Mammary epithelial cell (primary cell): ENCODE measurements at regions not wholly inside any gene's neighbourhood (a gene's known extent, or its start where the extent isn't known, plus 50 kb on each side); places are given as distances from the start of the nearest gene placed in this dataset.

Experiments
- EZH2 ChIP-seq: IDR thresholded peaks from 2 replicates; pipeline ENCODE4 v1.6.1; 2012; ENCODE audit warnings: low read length, inconsistent platforms, borderline replicate concordance
- TF ChIP-seq, protein P1 (sequence below), 2 donors: IDR thresholded peaks in 1 of 2; conservative IDR thresholded peaks in 1 of 2; 2 replicates each; pipeline ENCODE4 v1.5.1; 2011 to 2012; ENCODE audit warnings: inconsistent platforms in 2 of 2, low read length in 2 of 2, mild to moderate bottlenecking in 2 of 2, control low read depth in 1 of 2, low read depth in 1 of 2; ENCODE audit not compliant: insufficient read depth in 1 of 2; ENCODE audit errors: extremely low read depth in 1 of 2

DNA sequence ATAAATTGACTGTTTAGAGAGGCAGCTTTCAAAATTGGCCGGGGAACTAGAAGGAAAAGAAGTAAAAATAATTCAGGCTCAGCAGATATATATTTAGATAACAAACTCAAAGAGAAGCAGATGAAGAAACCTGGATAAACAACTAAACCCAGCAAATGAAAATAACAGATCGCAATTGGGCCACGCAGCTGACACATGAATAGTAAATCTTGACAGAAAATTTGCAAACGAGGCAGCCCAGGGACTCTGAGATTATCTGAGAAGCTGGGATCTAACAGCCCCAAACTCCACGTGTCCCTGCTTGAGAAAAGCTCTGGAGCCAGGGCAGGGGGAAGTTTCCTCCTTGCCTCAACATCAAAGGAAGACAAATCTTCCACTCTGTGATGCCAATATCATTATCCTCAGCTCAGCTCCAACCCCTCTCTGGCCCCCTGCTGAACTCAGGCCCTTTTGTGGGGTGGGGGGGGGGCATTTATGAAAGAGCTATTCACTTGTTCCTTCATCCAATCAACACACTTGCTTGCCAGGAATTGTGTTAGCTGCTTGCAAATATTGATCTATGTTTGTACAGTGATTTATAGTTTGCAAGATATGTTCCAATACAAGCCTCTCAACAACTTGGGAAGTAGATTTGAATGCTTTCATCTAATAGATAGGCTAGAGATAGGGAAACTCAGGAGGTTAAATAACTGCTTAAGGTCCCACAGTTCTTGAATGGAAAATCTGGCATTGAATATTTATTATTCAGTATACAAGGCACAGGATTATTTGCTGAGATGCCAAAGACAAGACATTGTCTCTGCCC is 72.5 kb upstream of the C11orf87 start:
- TF ChIP-seq, protein P1, sequence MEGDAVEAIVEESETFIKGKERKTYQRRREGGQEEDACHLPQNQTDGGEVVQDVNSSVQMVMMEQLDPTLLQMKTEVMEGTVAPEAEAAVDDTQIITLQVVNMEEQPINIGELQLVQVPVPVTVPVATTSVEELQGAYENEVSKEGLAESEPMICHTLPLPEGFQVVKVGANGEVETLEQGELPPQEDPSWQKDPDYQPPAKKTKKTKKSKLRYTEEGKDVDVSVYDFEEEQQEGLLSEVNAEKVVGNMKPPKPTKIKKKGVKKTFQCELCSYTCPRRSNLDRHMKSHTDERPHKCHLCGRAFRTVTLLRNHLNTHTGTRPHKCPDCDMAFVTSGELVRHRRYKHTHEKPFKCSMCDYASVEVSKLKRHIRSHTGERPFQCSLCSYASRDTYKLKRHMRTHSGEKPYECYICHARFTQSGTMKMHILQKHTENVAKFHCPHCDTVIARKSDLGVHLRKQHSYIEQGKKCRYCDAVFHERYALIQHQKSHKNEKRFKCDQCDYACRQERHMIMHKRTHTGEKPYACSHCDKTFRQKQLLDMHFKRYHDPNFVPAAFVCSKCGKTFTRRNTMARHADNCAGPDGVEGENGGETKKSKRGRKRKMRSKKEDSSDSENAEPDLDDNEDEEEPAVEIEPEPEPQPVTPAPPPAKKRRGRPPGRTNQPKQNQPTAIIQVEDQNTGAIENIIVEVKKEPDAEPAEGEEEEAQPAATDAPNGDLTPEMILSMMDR (conservative IDR thresholded peaks at IDR 0.05 in 1 of 2, IDR thresholded peaks at IDR 0.05 in 1 of 2; ENCODE audit: extremely low read depth in 1 of 2, insufficient read depth in 1 of 2, low read depth in 1 of 2, low read length in 2 of 2), result no peak
- no peak for TF ChIP-seq EZH2
